ENCODE measurements at regions not wholly inside any gene's neighbourhood (a gene's known extent, or its start where the extent isn't known, plus 50 kb on each side); places are given as distances from the start of the nearest gene placed in this dataset.

DNA sequence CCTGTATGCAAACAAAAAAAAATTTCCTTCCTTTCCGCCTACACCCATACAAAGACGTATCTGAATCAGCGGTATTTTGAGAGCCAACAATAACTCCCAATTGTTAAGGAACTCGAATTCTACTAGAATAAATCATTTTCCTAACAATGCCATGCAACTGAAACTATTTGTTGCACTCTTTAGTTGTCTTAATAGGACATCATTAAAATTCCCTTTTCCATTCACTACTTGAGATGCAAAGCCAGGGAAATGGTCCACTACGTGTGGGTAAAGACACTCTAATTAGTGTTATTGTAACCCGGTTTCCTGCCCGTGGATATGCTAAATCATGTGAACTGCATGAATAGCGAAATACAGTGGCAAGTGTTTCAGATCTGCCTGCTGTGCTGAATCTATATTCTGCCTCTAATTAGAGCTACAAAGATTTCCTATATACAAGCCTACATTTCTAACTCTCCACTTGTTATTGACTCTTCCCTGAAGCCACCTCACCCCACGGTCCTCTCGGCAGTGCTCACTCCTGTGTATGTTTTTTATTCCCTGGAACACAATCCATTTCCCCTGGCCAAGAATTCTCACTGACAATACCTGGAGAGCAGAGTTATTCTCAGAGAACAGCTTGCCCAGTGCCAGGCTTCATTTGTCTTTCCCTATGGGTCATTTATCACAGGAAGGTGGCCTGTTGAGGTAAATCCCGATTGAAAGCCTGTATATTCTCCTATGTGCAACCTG, 168.3 kb downstream of the PAWR start:
- DNase-seq (ENCODE audit: low spot score) (no peak), ATAC-seq (ENCODE audit: low FRiP score) (no peak)
- TF ChIP-seq, protein P1, sequence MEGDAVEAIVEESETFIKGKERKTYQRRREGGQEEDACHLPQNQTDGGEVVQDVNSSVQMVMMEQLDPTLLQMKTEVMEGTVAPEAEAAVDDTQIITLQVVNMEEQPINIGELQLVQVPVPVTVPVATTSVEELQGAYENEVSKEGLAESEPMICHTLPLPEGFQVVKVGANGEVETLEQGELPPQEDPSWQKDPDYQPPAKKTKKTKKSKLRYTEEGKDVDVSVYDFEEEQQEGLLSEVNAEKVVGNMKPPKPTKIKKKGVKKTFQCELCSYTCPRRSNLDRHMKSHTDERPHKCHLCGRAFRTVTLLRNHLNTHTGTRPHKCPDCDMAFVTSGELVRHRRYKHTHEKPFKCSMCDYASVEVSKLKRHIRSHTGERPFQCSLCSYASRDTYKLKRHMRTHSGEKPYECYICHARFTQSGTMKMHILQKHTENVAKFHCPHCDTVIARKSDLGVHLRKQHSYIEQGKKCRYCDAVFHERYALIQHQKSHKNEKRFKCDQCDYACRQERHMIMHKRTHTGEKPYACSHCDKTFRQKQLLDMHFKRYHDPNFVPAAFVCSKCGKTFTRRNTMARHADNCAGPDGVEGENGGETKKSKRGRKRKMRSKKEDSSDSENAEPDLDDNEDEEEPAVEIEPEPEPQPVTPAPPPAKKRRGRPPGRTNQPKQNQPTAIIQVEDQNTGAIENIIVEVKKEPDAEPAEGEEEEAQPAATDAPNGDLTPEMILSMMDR (IDR thresholded peaks at IDR 0.05) = no peak

GRCh38 chr12:79521576-79521975, 169.2 kb downstream of the PAWR start:
- DNase-seq (ENCODE audit: low spot score) (no peak), ATAC-seq (ENCODE audit: low FRiP score) (no peak)
- TF ChIP-seq, protein P1 (IDR thresholded peaks at IDR 0.05) = no peak

DNA sequence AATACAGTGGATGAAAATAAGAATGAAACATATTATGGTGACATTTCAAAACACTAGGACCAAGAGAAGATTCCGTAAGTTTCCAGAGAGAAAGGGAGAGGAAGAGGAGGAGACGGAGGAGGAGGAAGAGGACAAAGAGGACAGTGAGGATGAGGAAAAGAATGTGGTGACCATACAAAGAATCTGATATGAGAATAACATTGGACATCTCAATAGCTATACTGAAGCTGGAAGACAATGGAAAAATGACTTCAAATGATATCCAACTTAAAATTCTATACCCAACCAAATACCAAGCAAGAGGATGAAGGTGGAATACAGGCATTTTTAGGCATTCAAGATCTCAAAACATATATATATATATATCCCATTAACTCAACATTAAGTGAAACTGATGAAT, 173.4 kb downstream of the PAWR start:
- TF ChIP-seq, protein P1 (IDR thresholded peaks at IDR 0.05) = no peak
- DNase-seq (ENCODE audit: low spot score) (no peak), ATAC-seq (ENCODE audit: low FRiP score) (no peak)

- DNase-seq (ENCODE audit: low spot score) (no peak), ATAC-seq (ENCODE audit: low FRiP score) (no peak)
- TF ChIP-seq, protein P1 (IDR thresholded peaks at IDR 0.05) = no peak
Observed at GRCh38 chr12:79515530-79515935, 175.2 kb downstream of the PAWR start.

DNA sequence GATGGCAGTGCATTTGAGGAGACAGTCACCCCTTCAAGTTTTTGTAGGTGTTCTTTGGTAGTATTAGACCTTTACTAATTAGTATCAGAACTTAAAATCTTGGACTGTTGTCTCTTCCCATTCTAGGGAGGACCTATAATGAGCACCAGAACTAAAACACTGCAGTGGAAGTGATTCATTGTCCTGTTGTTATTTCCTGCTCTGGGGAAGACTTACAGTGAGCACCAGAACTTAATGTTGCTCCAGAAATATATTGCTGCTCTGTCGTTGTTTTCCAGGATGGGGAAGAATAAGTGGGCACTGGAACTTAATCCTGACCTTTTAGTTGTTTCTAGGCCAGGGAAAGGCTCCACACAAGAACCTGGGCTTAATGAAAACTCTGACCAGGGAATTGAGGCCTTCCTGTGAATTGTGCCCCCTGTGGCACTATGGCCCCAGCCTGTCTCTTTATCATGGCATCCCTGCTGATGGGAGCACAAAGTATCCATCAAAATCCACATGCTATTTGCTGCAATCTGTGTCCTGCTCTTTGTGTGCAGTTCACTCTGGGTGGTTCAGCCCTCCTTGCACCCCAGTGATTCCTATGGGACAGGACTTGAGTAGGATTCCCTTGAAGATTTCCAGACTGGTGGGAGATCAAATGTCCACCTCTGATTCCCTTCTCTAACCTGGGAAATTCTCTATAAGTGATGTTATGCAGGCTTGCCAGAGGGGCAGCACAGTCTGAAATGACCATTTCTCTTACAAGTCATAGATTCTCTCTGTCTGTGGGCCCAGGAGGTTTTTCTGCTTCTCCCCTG, 175.8 kb downstream of the PAWR start:
- ATAC-seq (ENCODE audit: low FRiP score) = peak; percentile 57
- DNase-seq (ENCODE audit: low spot score) = no peak
- TF ChIP-seq, protein P1 (IDR thresholded peaks at IDR 0.05) = no peak

GRCh38 chr12:79512068-79512467, 178.7 kb downstream of the PAWR start:
- no peak for ATAC-seq (ENCODE audit: low FRiP score)
- no peak for DNase-seq (ENCODE audit: low spot score)
- TF ChIP-seq, protein P1 (IDR thresholded peaks at IDR 0.05) = no peak

Data from omental fat pad (tissue), 3 donors.